ENCODE measurements at regions not wholly inside any gene's neighbourhood (a gene's known extent, or its start where the extent isn't known, plus 50 kb on each side); places are given as distances from the start of the nearest gene placed in this dataset.

GRCh38 chr4:62619971-62620370 is 1419.8 kb downstream of the ADGRL3 start:
- Histone ChIP-seq H3K4me1 (ENCODE audit: insufficient read depth, low read length) (no peaks in the 10 kb centered on the region), H3K4me3 (replicated peaks in 1 of 3; ENCODE audit: insufficient read depth in 1 of 3, low read depth in 2 of 3, low read length in 3 of 3) (no peak overlapping the region), H3K9me3 (ENCODE audit: low read length) (no peaks in the 10 kb centered on the region), H3K9ac (ENCODE audit: insufficient read depth, low read depth, low read length) (no peak overlapping the region), H2AFZ (ENCODE audit: low read length) (no peak overlapping the region), H3K36me3 (replicated peaks in 1 of 2; ENCODE audit: control insufficient read depth in 1 of 2, insufficient read depth in 2 of 2, low read length in 2 of 2) (no peaks in the 10 kb centered on the region), H3K27me3 (ENCODE audit: control insufficient read depth in 1 of 2, insufficient read depth in 2 of 2, low read length in 2 of 2) (no peaks in the 10 kb centered on the region), H3K4me2 (ENCODE audit: low read depth, low read length) (no peak overlapping the region), H4K20me1 (ENCODE audit: insufficient read depth, low read length) (no peaks in the 10 kb centered on the region), H3K79me2 (ENCODE audit: insufficient read depth, low read length) (no peaks in the 10 kb centered on the region), H3K27ac (ENCODE audit: extremely low read length, insufficient read depth, low read length) (no peak overlapping the region)
- ChIA-PET POLR2A (no interaction called here), CTCF (ENCODE audit: low intra/inter-chr PET ratio, low total read pairs) (no interaction called here)
- FAIRE-seq (no peak), DNase-seq (ENCODE audit: low spot score) (no peak), ATAC-seq (no peak)
- in situ Hi-C loops (cut with HindIII; ENCODE audit: extremely low pct_ligation_motif_present, low pct_unique_long_range_greater_than_20kb), result no loop called here
- intact Hi-C loops (cut with micrococcal nuclease; ENCODE audit: unreplicated experiment), result no loop called here
- 14% methylated on average over 4 of the region's 4 CpGs for WGBS (ENCODE audit: low lambda C conversion rate)
- BruUV-seq (replicated peaks), result no TSS peak
- TF ChIP-seq ZBTB42 (CRISPR knock-in tag; IDR thresholded peaks at IDR 0.05) (no peak), BATF2 (CRISPR knock-in tag; IDR thresholded peaks at IDR 0.05) (no peak), ZNF30 (CRISPR knock-in tag; IDR thresholded peaks at IDR 0.05) (no peak), NR2F2 (IDR thresholded peaks at IDR 0.05; ENCODE audit: borderline replicate concordance, low read depth) (no peak), KDM5B (CRISPR knock-in tag; IDR thresholded peaks at IDR 0.05; ENCODE audit: borderline replicate concordance) (no peak), GATAD2A (CRISPR knock-in tag; IDR thresholded peaks at IDR 0.05) (no peak), CAMTA2 (CRISPR knock-in tag; IDR thresholded peaks at IDR 0.05; ENCODE audit: borderline replicate concordance) (no peak), CENPX (CRISPR knock-in tag; IDR thresholded peaks at IDR 0.05) (no peak), MYNN (CRISPR knock-in tag; IDR thresholded peaks at IDR 0.05; ENCODE audit: low read depth) (no peak), IKZF4 (CRISPR knock-in tag; IDR thresholded peaks at IDR 0.05; ENCODE audit: borderline replicate concordance, low read depth, not compliant biosample characterization) (no peak), PLRG1 (conservative IDR thresholded peaks at IDR 0.05) (no peak), SRSF4 (IDR thresholded peaks at IDR 0.05; ENCODE audit: low read depth, low read length, poor library complexity, severe bottlenecking) (no peak), ATF5 (CRISPR knock-in tag; IDR thresholded peaks at IDR 0.05; ENCODE audit: low read depth) (no peak)
- TF ChIP-seq, protein P1, sequence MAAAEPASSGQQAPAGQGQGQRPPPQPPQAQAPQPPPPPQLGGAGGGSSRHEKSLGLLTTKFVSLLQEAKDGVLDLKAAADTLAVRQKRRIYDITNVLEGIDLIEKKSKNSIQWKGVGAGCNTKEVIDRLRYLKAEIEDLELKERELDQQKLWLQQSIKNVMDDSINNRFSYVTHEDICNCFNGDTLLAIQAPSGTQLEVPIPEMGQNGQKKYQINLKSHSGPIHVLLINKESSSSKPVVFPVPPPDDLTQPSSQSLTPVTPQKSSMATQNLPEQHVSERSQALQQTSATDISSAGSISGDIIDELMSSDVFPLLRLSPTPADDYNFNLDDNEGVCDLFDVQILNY (CRISPR knock-in tag; conservative IDR thresholded peaks at IDR 0.05), result no peak
- TF ChIP-seq, protein P2, sequence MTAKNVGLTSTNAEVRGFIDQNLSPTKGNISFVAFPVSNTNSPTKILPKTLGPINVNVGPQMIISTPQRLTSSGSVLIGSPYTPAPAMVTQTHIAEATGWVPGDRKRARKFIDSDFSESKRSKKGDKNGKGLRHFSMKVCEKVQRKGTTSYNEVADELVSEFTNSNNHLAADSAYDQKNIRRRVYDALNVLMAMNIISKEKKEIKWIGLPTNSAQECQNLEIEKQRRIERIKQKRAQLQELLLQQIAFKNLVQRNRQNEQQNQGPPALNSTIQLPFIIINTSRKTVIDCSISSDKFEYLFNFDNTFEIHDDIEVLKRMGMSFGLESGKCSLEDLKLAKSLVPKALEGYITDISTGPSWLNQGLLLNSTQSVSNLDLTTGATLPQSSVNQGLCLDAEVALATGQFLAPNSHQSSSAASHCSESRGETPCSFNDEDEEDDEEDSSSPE (CRISPR knock-in tag; IDR thresholded peaks at IDR 0.05), result no peak

All from HepG2 (cell line).